Suprapubic skin (tissue), 4 donors: ENCODE measurements at regions not wholly inside any gene's neighbourhood (a gene's known extent, or its start where the extent isn't known, plus 50 kb on each side); places are given as distances from the start of the nearest gene placed in this dataset.

ENCODE experiments used
- POLR2A ChIP-seq, 2 donors: fragments of 450-650 bp; IDR thresholded peaks; one replicate each; pipeline ENCODE4 v1.6.1; 2017; ENCODE audit warnings: antibody characterized with exemption in 2 of 2, mild to moderate bottlenecking in 2 of 2, moderate library complexity in 2 of 2
- POLR2AphosphoS5 ChIP-seq, 3 donors: sonication (generic); formaldehyde crosslinking; IDR thresholded peaks; one replicate each; pipeline ENCODE4 v1.6.1; 2017; ENCODE audit warnings: antibody characterized with exemption in 3 of 3
- TF ChIP-seq, protein P1 (sequence below), 2 donors: fragments of 200-600 bp in 1 of 2; fragments of 450-650 bp in 1 of 2; sonication (generic) in 1 of 2; IDR thresholded peaks; one replicate each; pipeline ENCODE4 v1.5.1; 2016 to 2019; ENCODE audit warnings: antibody characterized with exemption in 2 of 2, mild to moderate bottlenecking in 1 of 2, moderate library complexity in 1 of 2

DNA sequence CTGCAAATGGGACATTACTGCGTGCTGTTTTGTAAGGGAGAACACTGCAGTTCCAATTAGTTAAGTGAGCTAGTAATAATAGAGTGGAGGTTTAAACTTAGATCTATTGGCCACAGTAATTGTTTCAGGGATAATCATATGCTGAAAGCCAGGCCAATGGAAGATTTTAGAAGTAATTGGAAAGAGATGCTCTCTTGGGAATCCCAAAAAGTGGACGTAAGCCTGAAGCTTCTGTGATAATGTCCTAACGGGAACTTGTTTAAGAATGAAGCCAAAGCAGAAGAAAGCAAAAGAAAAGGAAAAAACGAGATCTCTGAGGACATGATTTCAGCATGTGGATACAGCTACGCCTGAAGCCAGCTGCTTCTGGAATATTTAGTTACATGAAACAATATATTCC lies 594.6 kb downstream of the SLC4A3 start:
- TF ChIP-seq POLR2AphosphoS5 (IDR thresholded peaks at IDR 0.05) = no peak
- no peak for TF ChIP-seq POLR2A (IDR thresholded peaks at IDR 0.05)
- TF ChIP-seq, protein P1, sequence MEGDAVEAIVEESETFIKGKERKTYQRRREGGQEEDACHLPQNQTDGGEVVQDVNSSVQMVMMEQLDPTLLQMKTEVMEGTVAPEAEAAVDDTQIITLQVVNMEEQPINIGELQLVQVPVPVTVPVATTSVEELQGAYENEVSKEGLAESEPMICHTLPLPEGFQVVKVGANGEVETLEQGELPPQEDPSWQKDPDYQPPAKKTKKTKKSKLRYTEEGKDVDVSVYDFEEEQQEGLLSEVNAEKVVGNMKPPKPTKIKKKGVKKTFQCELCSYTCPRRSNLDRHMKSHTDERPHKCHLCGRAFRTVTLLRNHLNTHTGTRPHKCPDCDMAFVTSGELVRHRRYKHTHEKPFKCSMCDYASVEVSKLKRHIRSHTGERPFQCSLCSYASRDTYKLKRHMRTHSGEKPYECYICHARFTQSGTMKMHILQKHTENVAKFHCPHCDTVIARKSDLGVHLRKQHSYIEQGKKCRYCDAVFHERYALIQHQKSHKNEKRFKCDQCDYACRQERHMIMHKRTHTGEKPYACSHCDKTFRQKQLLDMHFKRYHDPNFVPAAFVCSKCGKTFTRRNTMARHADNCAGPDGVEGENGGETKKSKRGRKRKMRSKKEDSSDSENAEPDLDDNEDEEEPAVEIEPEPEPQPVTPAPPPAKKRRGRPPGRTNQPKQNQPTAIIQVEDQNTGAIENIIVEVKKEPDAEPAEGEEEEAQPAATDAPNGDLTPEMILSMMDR (IDR thresholded peaks at IDR 0.05) = no peak
